Osteocyte (in vitro differentiated cells): ENCODE measurements at regions not wholly inside any gene's neighbourhood (a gene's known extent, or its start where the extent isn't known, plus 50 kb on each side); places are given as distances from the start of the nearest gene placed in this dataset.

ENCODE experiments used
- DNase-seq: peaks from one replicate; pipeline ENCODE4 v3.0.0; 2021; ENCODE audit warnings: mixed read lengths; ENCODE audit not compliant: unreplicated experiment; ENCODE audit errors: extremely low spot score
- H3K27ac Mint-ChIP-seq: one replicate; pipeline ENCODE4 v1.8.0; 2021; ENCODE audit warnings: mild to moderate bottlenecking, mixed read lengths; ENCODE audit not compliant: unreplicated experiment
- H3K27me3 Mint-ChIP-seq: one replicate; pipeline ENCODE4 v1.8.0; 2021; ENCODE audit warnings: mixed read lengths; ENCODE audit not compliant: unreplicated experiment
- H3K36me3 Mint-ChIP-seq: one replicate; pipeline ENCODE4 v1.8.0; 2021; ENCODE audit warnings: mixed read lengths; ENCODE audit not compliant: unreplicated experiment
- H3K4me1 Mint-ChIP-seq: one replicate; pipeline ENCODE4 v1.8.0; 2021; ENCODE audit warnings: mixed read lengths; ENCODE audit not compliant: unreplicated experiment
- H3K4me3 Mint-ChIP-seq: one replicate; pipeline ENCODE4 v1.8.0; 2021; ENCODE audit warnings: mild to moderate bottlenecking, moderate library complexity, mixed read lengths; ENCODE audit not compliant: unreplicated experiment
- H3K9me3 Mint-ChIP-seq: one replicate; pipeline ENCODE4 v1.8.0; 2021; ENCODE audit warnings: mixed read lengths; ENCODE audit not compliant: unreplicated experiment
- TF ChIP-seq, protein P1 (sequence below): fragments of 200-600 bp; sonication (generic); IDR thresholded peaks from 2 replicates; pipeline ENCODE4 v1.5.0; 2021; ENCODE audit warnings: antibody characterized with exemption, mild to moderate bottlenecking, moderate library complexity

DNA sequence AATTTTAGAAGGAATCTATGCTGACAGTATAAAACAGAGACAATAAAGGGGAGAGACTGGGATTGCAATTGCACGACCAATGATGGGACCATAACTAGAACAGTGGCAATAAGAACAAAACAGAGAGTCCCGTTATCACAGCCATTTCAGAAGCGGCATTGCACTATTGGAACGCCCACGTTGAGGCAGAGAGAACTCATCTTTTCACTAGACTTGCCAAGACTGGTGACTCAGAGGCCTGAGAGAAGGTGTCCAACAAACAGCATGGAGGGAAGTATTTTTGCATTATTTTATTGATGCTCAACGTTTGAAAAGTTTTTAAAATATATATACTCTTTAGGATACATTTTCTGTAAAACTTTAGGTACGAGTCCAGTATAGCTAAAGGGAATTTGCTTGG, 737.7 kb downstream of the TLE1 start:
- Mint-ChIP-seq H3K9me3 (no peaks in the 10 kb centered on the region), H3K27me3 (no peaks in the 10 kb centered on the region), H3K27ac (no peak overlapping the region), H3K36me3 (no peaks in the 10 kb centered on the region), H3K4me1 (peaks cover 9% of the 10 kb centered on the region), H3K4me3 (no peak overlapping the region)
- no peak for DNase-seq
- TF ChIP-seq, protein P1, sequence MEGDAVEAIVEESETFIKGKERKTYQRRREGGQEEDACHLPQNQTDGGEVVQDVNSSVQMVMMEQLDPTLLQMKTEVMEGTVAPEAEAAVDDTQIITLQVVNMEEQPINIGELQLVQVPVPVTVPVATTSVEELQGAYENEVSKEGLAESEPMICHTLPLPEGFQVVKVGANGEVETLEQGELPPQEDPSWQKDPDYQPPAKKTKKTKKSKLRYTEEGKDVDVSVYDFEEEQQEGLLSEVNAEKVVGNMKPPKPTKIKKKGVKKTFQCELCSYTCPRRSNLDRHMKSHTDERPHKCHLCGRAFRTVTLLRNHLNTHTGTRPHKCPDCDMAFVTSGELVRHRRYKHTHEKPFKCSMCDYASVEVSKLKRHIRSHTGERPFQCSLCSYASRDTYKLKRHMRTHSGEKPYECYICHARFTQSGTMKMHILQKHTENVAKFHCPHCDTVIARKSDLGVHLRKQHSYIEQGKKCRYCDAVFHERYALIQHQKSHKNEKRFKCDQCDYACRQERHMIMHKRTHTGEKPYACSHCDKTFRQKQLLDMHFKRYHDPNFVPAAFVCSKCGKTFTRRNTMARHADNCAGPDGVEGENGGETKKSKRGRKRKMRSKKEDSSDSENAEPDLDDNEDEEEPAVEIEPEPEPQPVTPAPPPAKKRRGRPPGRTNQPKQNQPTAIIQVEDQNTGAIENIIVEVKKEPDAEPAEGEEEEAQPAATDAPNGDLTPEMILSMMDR: no peak

DNA sequence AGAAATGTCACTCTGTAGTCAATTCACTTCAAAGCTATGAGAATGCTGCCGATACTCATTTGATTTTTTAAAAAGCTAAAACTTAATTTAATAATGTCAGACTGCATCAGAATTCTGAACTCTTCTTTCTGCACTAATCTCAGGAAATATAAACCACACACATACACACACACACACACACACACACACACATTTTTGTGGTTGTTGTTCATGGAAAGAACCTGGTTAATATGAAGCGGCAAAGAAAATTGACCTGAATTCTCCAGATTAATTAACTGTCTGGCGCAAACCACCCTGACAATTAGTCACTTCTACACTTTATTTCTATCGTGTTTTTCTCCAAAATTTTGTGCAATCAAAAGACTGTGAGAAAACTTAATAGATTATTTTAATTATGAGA, 740.5 kb downstream of the TLE1 start:
- no peak overlapping the region for H3K4me3 Mint-ChIP-seq

DNA sequence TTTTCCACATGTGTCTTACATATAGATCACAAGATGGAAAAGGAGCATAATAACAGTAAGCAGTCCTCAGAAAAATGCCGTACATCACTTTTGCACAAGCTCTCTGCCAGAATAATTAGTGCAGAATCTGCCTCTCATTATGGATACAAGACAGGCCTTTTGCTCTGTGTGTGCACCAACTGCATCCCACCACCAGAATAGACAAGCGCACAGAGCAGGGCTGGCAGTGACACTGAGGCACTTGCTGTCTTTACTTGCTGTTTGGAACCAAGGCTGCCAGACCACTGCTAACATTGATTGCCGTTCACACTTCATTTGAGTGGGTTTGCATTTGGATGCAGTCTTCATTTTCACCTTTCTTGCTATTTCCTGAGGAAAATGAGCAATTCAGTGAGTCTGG, 741.3 kb downstream of the TLE1 start:
- Mint-ChIP-seq H3K9me3 (no peaks in the 10 kb centered on the region), H3K4me3 (no peak overlapping the region)

More for the DNA sequence above, 740.5 kb downstream of the TLE1 start:
- Mint-ChIP-seq H3K27me3 (no peaks in the 10 kb centered on the region), H3K4me1 (peaks cover 13% of the 10 kb centered on the region), H3K27ac (no peak overlapping the region), H3K36me3 (no peaks in the 10 kb centered on the region), H3K9me3 (no peaks in the 10 kb centered on the region)
- TF ChIP-seq, protein P1: no peak
- no peak for DNase-seq

DNA sequence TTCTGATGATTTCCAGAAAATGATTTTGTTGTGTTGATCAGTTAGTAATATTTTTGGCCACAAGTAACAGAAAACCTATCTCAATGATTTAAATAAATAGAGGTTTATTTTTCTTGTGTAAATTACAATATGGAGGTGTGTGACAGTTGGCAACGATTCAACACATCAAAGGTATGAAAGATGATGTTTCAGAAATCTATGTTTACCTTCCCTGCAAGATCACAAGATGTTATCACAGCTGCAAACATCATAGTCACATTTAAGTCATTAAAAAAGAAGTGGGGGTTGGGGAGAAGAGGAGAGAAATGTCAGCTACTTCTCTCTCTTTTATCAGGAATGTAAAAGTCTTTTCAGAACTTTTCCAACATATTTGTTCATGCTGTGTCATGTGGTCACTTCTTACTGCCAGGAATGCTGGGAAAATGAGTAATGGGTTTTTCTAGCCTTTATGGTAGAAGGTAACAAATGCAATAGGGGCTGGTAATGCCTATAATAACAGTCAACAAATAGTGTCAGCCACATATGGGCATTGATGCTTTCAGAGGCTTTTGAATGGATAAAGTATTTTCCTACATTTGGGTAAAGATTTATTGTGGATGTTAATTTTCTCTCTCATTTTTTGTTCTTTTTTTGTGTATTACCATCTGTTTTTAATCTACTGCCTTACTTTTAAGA, 742.7 kb downstream of the TLE1 start:
- Mint-ChIP-seq H3K27me3 (no peaks in the 10 kb centered on the region), H3K4me3 (no peak overlapping the region), H3K9me3 (no peaks in the 10 kb centered on the region), H3K4me1 (peaks cover 15% of the 10 kb centered on the region), H3K27ac (no peak overlapping the region), H3K36me3 (no peaks in the 10 kb centered on the region)
- TF ChIP-seq, protein P1: no peak
- no peak for DNase-seq

More for the DNA sequence above, 741.3 kb downstream of the TLE1 start:
- TF ChIP-seq, protein P1: no peak
- H3K36me3 Mint-ChIP-seq: no peaks in the 10 kb centered on the region
- H3K27ac Mint-ChIP-seq: no peak overlapping the region
- DNase-seq: no peak
- peaks cover 15% of the 10 kb centered on the region for H3K4me1 Mint-ChIP-seq
- H3K27me3 Mint-ChIP-seq: no peaks in the 10 kb centered on the region

DNA sequence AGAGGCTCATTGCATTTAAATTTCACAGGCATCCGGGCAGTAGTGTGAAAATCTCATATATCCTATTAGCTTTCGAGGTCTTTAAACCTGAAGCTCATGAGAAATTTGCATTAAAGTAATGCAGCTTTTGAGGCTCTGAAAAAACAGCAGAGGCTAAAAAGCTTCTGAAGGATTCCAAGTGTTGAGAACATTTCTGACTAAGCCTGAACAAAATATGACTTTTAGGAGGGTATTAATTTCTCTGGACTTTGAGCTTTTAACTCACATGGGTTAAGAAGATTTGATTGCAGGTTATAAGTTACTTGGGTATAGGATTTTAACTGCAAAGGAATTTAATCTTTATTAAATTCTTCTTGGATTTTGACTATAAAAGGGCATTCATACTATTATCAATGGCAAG, 743.9 kb downstream of the TLE1 start:
- Mint-ChIP-seq H3K4me1 (peaks cover 15% of the 10 kb centered on the region), H3K36me3 (no peaks in the 10 kb centered on the region), H3K27ac (no peak overlapping the region), H3K9me3 (no peaks in the 10 kb centered on the region), H3K4me3 (no peak overlapping the region), H3K27me3 (no peaks in the 10 kb centered on the region)
- TF ChIP-seq, protein P1: no peak
- DNase-seq: no peak
